ENCODE measurements at regions not wholly inside any gene's neighbourhood (a gene's known extent, or its start where the extent isn't known, plus 50 kb on each side); places are given as distances from the start of the nearest gene placed in this dataset.

GRCh38 chr1:213728593-213729536, 258.9 kb upstream of the PROX1 start:
- no peak overlapping the region for H3K4me3 ChIP-seq (ENCODE audit: low read depth, low read length)
- no peak for TF ChIP-seq CTCF (IDR thresholded peaks at IDR 0.05; ENCODE audit: low read depth, low read length, missing control alignments)
- no peak for DNase-seq (ENCODE audit: low read depth)
- in situ Hi-C loops (cut with HindIII; ENCODE audit: low sequenced_read_pairs): no loop called here

- no peak for TF ChIP-seq CTCF (IDR thresholded peaks at IDR 0.05; ENCODE audit: low read depth, low read length, missing control alignments)
- H3K4me3 ChIP-seq (ENCODE audit: low read depth, low read length): no peak overlapping the region
- in situ Hi-C loops (cut with HindIII; ENCODE audit: low sequenced_read_pairs): no loop called here
Measured at GRCh38 chr1:213733705-213734104, 254.1 kb upstream of the PROX1 start.

GRCh38 chr1:213737398-213738035, 250.3 kb upstream of the PROX1 start:
- in situ Hi-C loops (cut with HindIII; ENCODE audit: low sequenced_read_pairs): no loop called here
- no peak for DNase-seq (ENCODE audit: low read depth)
- H3K4me3 ChIP-seq (ENCODE audit: low read depth, low read length): no peak overlapping the region
- TF ChIP-seq CTCF (IDR thresholded peaks at IDR 0.05; ENCODE audit: low read depth, low read length, missing control alignments): no peak

More at GRCh38 chr1:213733705-213734104, 254.1 kb upstream of the PROX1 start:
- DNase-seq (ENCODE audit: low read depth): no peak

GRCh38 chr1:213738658-213739057, 249.1 kb upstream of the PROX1 start:
- no peak overlapping the region for H3K4me3 ChIP-seq (ENCODE audit: low read depth, low read length)
- no peak for DNase-seq (ENCODE audit: low read depth)
- in situ Hi-C loops (cut with HindIII; ENCODE audit: low sequenced_read_pairs): no loop called here
- TF ChIP-seq CTCF (IDR thresholded peaks at IDR 0.05; ENCODE audit: low read depth, low read length, missing control alignments): no peak

- no peak overlapping the region for H3K4me3 ChIP-seq (ENCODE audit: low read depth, low read length)
- DNase-seq (ENCODE audit: low read depth): no peak
- no peak for TF ChIP-seq CTCF (IDR thresholded peaks at IDR 0.05; ENCODE audit: low read depth, low read length, missing control alignments)
- in situ Hi-C loops (cut with HindIII; ENCODE audit: low sequenced_read_pairs): no loop called here
Measured at GRCh38 chr1:213742992-213743391, 244.8 kb upstream of the PROX1 start.

- H3K4me3 ChIP-seq (ENCODE audit: low read depth, low read length): no peak overlapping the region
- TF ChIP-seq CTCF (IDR thresholded peaks at IDR 0.05; ENCODE audit: low read depth, low read length, missing control alignments): no peak
- in situ Hi-C loops (cut with HindIII; ENCODE audit: low sequenced_read_pairs): no loop called here
- no peak for DNase-seq (ENCODE audit: low read depth)
Measured at GRCh38 chr1:213744780-213745179, 243.0 kb upstream of the PROX1 start.
